ENCODE measurements at regions not wholly inside any gene's neighbourhood (a gene's known extent, or its start where the extent isn't known, plus 50 kb on each side); places are given as distances from the start of the nearest gene placed in this dataset.
A peak's percentile ranks its signal among the peaks of the same experiment; 100 is the strongest.

DNA sequence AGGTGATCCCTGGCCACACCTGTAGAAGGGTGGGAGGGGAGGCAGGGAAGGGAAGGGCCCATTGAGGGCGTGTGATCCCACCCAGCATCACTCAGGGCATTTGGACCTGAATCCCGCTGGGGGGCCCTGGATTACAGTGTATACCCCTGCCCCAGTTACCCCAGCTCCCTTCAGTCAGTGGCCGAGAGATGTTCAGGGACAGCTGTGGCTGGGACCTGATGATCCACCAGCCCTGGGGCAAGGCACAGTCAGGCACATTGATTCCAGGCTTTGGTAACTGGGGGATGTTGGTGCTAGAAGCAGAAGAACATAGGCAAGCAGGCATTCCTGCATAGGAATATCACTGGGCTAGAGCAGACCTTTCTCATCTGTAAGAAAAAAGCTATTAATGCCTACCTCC, 170.3 kb downstream of the FOXL1 start:
- ATAC-seq (ENCODE audit: insufficient number of reproducible peaks, low FRiP score, low read depth) (no peak), DNase-seq (ENCODE audit: low spot score) (no peak)
- no peak overlapping the region for H3K27ac ChIP-seq
- H3K36me3 ChIP-seq = no peaks in the 10 kb centered on the region
- H3K4me1 ChIP-seq (ENCODE audit: control insufficient read depth in 1 of 2, low read depth in 2 of 2) = peaks cover 17 to 31% of the 10 kb centered on the region in 2 donors
- H3K27me3 ChIP-seq (replicated peaks; ENCODE audit: insufficient read depth) = no peaks in the 10 kb centered on the region
- TF ChIP-seq, protein P1, sequence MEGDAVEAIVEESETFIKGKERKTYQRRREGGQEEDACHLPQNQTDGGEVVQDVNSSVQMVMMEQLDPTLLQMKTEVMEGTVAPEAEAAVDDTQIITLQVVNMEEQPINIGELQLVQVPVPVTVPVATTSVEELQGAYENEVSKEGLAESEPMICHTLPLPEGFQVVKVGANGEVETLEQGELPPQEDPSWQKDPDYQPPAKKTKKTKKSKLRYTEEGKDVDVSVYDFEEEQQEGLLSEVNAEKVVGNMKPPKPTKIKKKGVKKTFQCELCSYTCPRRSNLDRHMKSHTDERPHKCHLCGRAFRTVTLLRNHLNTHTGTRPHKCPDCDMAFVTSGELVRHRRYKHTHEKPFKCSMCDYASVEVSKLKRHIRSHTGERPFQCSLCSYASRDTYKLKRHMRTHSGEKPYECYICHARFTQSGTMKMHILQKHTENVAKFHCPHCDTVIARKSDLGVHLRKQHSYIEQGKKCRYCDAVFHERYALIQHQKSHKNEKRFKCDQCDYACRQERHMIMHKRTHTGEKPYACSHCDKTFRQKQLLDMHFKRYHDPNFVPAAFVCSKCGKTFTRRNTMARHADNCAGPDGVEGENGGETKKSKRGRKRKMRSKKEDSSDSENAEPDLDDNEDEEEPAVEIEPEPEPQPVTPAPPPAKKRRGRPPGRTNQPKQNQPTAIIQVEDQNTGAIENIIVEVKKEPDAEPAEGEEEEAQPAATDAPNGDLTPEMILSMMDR (IDR thresholded peaks at IDR 0.05) = no peak
- H3K4me3 ChIP-seq = no peak overlapping the region
- no peaks in the 10 kb centered on the region for H3K9me3 ChIP-seq

DNA sequence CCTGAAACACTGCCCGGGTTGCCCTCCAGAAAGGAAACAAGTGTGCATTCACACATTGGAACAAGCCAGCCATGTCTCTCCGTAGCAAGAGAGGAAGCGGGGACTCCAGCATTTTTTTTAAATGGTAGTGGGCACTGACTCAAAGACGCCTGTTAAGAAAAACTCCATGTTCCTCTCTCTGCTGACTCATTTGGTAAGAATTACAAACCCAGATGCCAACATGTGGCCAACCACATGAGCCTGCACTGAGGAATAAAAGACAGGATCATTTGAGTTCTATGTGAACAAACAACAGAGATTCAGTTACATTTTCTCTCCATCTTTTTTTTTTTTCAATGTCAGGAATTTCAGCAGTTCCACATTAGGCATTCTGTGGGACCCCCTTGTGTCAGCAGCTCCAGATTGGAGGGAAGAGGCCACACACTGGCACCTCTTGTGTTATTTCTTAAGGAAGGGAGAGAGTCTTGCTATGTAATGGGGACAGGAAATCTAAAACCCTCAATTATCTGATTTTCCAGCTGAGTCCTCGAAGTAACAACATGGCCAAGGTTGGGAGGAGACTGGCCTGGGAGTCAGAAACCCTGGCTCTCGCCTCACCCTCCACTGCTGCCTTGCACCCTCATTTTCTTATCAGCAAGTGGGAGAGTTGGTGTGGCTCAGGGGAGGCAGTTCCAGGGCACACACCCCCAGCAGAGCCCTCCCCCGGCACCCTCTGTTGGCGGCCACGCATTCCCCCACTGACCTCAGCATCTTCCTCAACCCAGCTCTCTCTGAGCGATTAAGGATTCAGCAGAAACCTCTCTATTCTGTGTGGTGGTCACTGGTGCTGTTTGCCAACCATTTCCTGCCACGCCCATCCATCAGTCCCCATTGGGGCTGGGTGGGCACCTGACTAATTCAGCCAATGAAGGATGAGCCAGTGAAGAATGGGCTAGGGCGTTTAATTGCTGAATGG, 173.0 kb downstream of the FOXL1 start:
- DNase-seq (ENCODE audit: low spot score) (peak; percentile 50), ATAC-seq (ENCODE audit: insufficient number of reproducible peaks, low FRiP score, low read depth) (peak; percentile 82)
- Histone ChIP-seq H3K9me3 (no peaks in the 10 kb centered on the region), H3K27me3 (replicated peaks; ENCODE audit: insufficient read depth) (no peaks in the 10 kb centered on the region), H3K27ac (peak overlapping the region; percentile 95), H3K4me3 (peak overlapping the region; percentile 42), H3K36me3 (no peaks in the 10 kb centered on the region), H3K4me1 (ENCODE audit: control insufficient read depth in 1 of 2, low read depth in 2 of 2) (peaks cover 22 to 45% of the 10 kb centered on the region in 2 donors)
- TF ChIP-seq, protein P1 (IDR thresholded peaks at IDR 0.05) = no peak

DNA sequence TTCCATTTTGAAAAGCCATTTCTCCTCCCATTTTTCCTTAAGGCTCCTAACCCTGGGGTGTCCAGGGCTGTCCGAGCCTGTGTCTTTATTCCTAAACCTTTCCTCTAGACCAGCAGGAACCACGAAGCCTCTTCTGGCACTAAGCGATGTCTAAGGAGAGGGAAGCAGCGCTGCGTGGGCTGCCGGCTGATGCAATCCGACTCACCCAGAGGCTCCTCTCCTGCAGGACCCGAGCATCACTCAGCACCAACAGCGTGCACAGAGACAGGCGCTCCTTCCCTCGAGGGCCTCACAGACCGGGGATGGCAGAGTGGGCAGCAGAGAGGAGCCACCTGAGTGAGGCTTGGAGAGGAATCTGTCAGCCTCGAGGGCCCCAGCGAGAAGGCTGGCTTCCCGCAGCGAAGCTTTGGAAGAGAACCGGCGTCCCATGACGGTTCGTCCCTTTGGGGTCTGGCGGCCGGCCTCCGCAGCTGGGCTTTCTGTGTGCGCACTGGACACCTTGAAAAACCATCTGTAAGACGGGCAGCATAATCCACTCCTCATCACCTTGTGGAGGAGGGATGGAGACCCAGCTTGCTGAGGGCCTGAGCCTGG, 174.3 kb downstream of the FOXL1 start:
- peak overlapping the region; percentile 95 for H3K27ac ChIP-seq

DNA sequence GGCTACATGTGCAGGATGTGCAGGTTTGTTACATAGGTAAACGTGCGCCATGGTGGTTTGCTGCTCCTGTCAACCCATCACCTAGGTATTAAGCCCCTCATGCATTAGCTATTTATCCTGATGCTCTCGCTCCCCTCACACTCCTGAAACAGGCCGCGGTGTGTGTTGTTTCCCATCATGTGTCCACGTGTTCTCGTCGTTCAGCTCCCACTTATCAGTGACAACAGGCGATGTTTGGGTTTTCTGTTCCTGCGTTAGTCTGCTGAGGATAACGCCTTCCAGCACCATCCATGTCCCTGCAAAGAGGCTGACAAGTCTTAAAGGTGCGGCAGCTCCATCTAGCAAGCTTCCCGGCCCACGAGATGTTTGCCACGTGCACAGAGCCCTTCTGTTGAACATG, 175.1 kb downstream of the FOXL1 start:
- Histone ChIP-seq H3K36me3 (no peaks in the 10 kb centered on the region), H3K27ac (no peak overlapping the region), H3K9me3 (no peaks in the 10 kb centered on the region), H3K4me3 (no peak overlapping the region), H3K27me3 (replicated peaks; ENCODE audit: insufficient read depth) (no peaks in the 10 kb centered on the region), H3K4me1 (ENCODE audit: control insufficient read depth in 1 of 2, low read depth in 2 of 2) (peaks cover 22 to 52% of the 10 kb centered on the region in 2 donors)
- DNase-seq (ENCODE audit: low spot score) (no peak), ATAC-seq (ENCODE audit: insufficient number of reproducible peaks, low FRiP score, low read depth) (no peak)
- TF ChIP-seq, protein P1 (IDR thresholded peaks at IDR 0.05) = no peak

More for the DNA sequence above, 174.3 kb downstream of the FOXL1 start:
- peaks cover 22 to 52% of the 10 kb centered on the region in 2 donors for H3K4me1 ChIP-seq (ENCODE audit: control insufficient read depth in 1 of 2, low read depth in 2 of 2)
- H3K4me3 ChIP-seq = no peak overlapping the region
- no peaks in the 10 kb centered on the region for H3K9me3 ChIP-seq
- DNase-seq (ENCODE audit: low spot score) (no peak), ATAC-seq (ENCODE audit: insufficient number of reproducible peaks, low FRiP score, low read depth) (no peak)
- no peaks in the 10 kb centered on the region for H3K36me3 ChIP-seq
- TF ChIP-seq, protein P1 (IDR thresholded peaks at IDR 0.05) = no peak
- no peaks in the 10 kb centered on the region for H3K27me3 ChIP-seq (replicated peaks; ENCODE audit: insufficient read depth)

DNA sequence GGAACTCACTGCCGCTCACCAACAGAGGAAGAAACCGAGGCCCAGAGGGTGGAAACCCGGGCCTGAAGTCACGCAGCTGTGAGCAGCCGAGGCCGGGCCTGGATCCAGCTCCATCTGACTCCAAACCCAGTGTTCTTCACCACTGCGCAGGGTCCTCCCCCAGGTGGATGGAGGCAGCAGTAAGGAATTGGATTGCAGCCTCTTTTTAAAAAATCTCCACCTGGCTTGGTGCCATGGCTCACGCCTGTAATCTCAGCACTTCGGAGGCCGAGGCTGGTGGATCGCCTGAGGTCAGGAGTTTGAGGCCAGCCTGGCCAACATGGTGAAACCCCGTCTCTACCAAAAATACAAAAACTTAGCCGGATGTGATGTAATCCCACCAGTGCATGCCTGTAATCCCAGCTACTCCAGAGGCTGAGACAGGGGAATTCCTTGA, 177.2 kb downstream of the FOXL1 start:
- Histone ChIP-seq H3K9me3 (no peaks in the 10 kb centered on the region), H3K27me3 (replicated peaks; ENCODE audit: insufficient read depth) (no peaks in the 10 kb centered on the region), H3K36me3 (no peaks in the 10 kb centered on the region), H3K4me3 (peak overlapping the region; percentile 38), H3K27ac (peak overlapping the region; percentile 76 to 86), H3K4me1 (ENCODE audit: control insufficient read depth in 1 of 2, low read depth in 2 of 2) (peaks cover 20 to 41% of the 10 kb centered on the region in 2 donors)
- no peak for DNase-seq (ENCODE audit: low spot score)
- peak; percentile 42 for ATAC-seq (ENCODE audit: insufficient number of reproducible peaks, low FRiP score, low read depth)
- TF ChIP-seq, protein P1 (IDR thresholded peaks at IDR 0.05) = no peak

All from thoracic aorta (tissue), 2 donors.